ENCODE measurements at regions not wholly inside any gene's neighbourhood (a gene's known extent, or its start where the extent isn't known, plus 50 kb on each side); places are given as distances from the start of the nearest gene placed in this dataset.

DNA sequence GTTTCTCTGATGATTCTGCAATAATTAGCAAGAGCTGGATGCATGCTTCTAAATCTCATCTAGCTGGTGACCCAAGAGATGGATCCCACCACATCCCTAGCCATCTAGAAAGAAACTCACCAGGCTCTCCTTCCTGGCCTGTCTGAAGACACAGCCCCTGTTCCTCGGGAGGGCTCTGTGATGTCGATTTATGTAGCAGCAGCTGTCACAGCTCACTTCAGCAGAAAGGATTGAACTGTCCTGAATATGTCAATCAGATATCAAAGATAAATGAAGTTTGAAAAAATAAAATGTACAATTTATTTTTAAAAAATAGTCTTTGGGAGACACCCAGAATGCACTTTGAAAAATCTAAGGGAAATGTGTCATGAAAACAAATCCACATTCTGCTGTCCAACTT is 67.3 kb upstream of the TSHZ2 start:
- TF ChIP-seq, protein P1, sequence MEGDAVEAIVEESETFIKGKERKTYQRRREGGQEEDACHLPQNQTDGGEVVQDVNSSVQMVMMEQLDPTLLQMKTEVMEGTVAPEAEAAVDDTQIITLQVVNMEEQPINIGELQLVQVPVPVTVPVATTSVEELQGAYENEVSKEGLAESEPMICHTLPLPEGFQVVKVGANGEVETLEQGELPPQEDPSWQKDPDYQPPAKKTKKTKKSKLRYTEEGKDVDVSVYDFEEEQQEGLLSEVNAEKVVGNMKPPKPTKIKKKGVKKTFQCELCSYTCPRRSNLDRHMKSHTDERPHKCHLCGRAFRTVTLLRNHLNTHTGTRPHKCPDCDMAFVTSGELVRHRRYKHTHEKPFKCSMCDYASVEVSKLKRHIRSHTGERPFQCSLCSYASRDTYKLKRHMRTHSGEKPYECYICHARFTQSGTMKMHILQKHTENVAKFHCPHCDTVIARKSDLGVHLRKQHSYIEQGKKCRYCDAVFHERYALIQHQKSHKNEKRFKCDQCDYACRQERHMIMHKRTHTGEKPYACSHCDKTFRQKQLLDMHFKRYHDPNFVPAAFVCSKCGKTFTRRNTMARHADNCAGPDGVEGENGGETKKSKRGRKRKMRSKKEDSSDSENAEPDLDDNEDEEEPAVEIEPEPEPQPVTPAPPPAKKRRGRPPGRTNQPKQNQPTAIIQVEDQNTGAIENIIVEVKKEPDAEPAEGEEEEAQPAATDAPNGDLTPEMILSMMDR (IDR thresholded peaks at IDR 0.05): no peak
- TF ChIP-seq POLR2AphosphoS5 (IDR thresholded peaks at IDR 0.05) (no peak), POLR2A (IDR thresholded peaks at IDR 0.05) (no peak), EP300 (IDR thresholded peaks at IDR 0.05; ENCODE audit: low read depth) (no peak)
